ENCODE measurements at regions not wholly inside any gene's neighbourhood (a gene's known extent, or its start where the extent isn't known, plus 50 kb on each side); places are given as distances from the start of the nearest gene placed in this dataset.

- dilution Hi-C loops (cut with HindIII; ENCODE audit: low sequenced_read_pairs, unreplicated experiment) (no loop called here), in situ Hi-C loops (cut with MboI; ENCODE audit: low sequenced_read_pairs) (no loop called here), intact Hi-C loops (cut with micrococcal nuclease) (no loop called here)
- CTCF ChIA-PET: no interaction called here
- no peak overlapping the region for H2BK20ac ChIP-seq (ENCODE audit: low read depth, low read length)
- H3K9me1 ChIP-seq (ENCODE audit: insufficient read depth, low read length): no peaks in the 10 kb centered on the region
- no peaks in the 10 kb centered on the region for H4K20me1 ChIP-seq (ENCODE audit: insufficient read depth, low read length)
- no peaks in the 10 kb centered on the region for H3K79me1 ChIP-seq (ENCODE audit: low read depth in 1 of 2, low read length in 2 of 2)
- no peak overlapping the region for H2AK9ac ChIP-seq (replicated peaks; ENCODE audit: low read depth, low read length, poor library complexity)
- H3K4me2 ChIP-seq (ENCODE audit: low read depth, low read length): no peak overlapping the region
- no peaks in the 10 kb centered on the region for H3K36me3 ChIP-seq (ENCODE audit: control insufficient read depth, insufficient read depth, low read length)
- no peak overlapping the region for H2BK15ac ChIP-seq (ENCODE audit: low read depth, low read length)
- H3K14ac ChIP-seq (replicated peaks; ENCODE audit: low read depth, low read length): no peak overlapping the region
- H4K8ac ChIP-seq (ENCODE audit: low read depth in 2 of 2, low read length in 2 of 2): no peak overlapping the region
- no peak overlapping the region for H3K23ac ChIP-seq (ENCODE audit: low read depth, low read length)
- TF ChIP-seq RCOR1 (IDR thresholded peaks at IDR 0.05; ENCODE audit: insufficient replicate concordance, low read length) (no peak), RAD21 (IDR thresholded peaks at IDR 0.05; ENCODE audit: low read length) (no peak), CTCF (conservative IDR thresholded peaks at IDR 0.05; ENCODE audit: low read depth, low read length) (no peak), FOS (IDR thresholded peaks at IDR 0.05; ENCODE audit: low read depth, low read length) (no peak), CHD1 (IDR thresholded peaks at IDR 0.05; ENCODE audit: low read depth, low read length) (no peak), MXI1 (IDR thresholded peaks at IDR 0.05; ENCODE audit: borderline replicate concordance, low read depth, low read length) (no peak), MAFK (IDR thresholded peaks at IDR 0.05; ENCODE audit: low read depth, low read length) (no peak), NFE2L2 (IDR thresholded peaks at IDR 0.05; ENCODE audit: low read depth, low read length) (no peak), BHLHE40 (IDR thresholded peaks at IDR 0.05; ENCODE audit: low read depth, low read length) (no peak), CEBPB (IDR thresholded peaks at IDR 0.05; ENCODE audit: low read depth, low read length) (no peak), ELK1 (IDR thresholded peaks at IDR 0.05; ENCODE audit: borderline replicate concordance, low read depth, low read length) (no peak), SMC3 (IDR thresholded peaks at IDR 0.05; ENCODE audit: low read depth, low read length) (no peak), RFX5 (IDR thresholded peaks at IDR 0.05; ENCODE audit: low read depth, low read length) (no peak), USF2 (IDR thresholded peaks at IDR 0.05; ENCODE audit: low read depth, low read length) (no peak), MAZ (IDR thresholded peaks at IDR 0.05; ENCODE audit: borderline replicate concordance, low read depth, low read length) (no peak)
- no peak overlapping the region for H2AK5ac ChIP-seq (ENCODE audit: low read depth, low read length)
- peaks cover 7% of the 10 kb centered on the region for H3K9me3 ChIP-seq (ENCODE audit: control insufficient read depth, insufficient read depth, low read length)
- no peak overlapping the region for H4K91ac ChIP-seq (ENCODE audit: insufficient read depth, low read depth, low read length)
- H3K4me3 ChIP-seq (ENCODE audit: insufficient read depth, low read depth, low read length): no peak overlapping the region
- no peak overlapping the region for H3K4ac ChIP-seq (ENCODE audit: low read depth, low read length)
- no peak overlapping the region for H2AFZ ChIP-seq (replicated peaks; ENCODE audit: low read length, poor library complexity)
- no TSS peak for BruUV-seq (replicated peaks)
- ATAC-seq (ENCODE audit: low read depth) (no peak), DNase-seq (no peak)
- H2BK120ac ChIP-seq (ENCODE audit: low read depth, low read length): no peak overlapping the region
- no peaks in the 10 kb centered on the region for H3K4me1 ChIP-seq (ENCODE audit: control insufficient read depth, insufficient read depth, low read length)
- no CpG with 5 or more reads among the region's 5 CpGs for WGBS, 2 experiments (ENCODE audit: extremely low coverage in 2 of 2, insufficient read length in 1 of 2)
- no peak overlapping the region for H2BK5ac ChIP-seq (ENCODE audit: low read depth, low read length, poor library complexity, severe bottlenecking)
- H3K27me3 ChIP-seq (ENCODE audit: control insufficient read depth, insufficient read depth, low read length): no peaks in the 10 kb centered on the region
- H3K56ac ChIP-seq (ENCODE audit: extremely low read depth, insufficient read depth, low read length): no peak overlapping the region
- H3K18ac ChIP-seq (ENCODE audit: low read depth, low read length): no peak overlapping the region
- H3K27ac ChIP-seq (ENCODE audit: insufficient read depth, low read length): no peak overlapping the region
- H4K5ac ChIP-seq (ENCODE audit: low read depth, low read length): no peak overlapping the region
- POLR2A ChIA-PET (ENCODE audit: unreplicated experiment): no interaction called here
- no peak overlapping the region for H3K9ac ChIP-seq (ENCODE audit: low read depth, low read length)
These were observed 376.6 kb upstream of the COBL start for GRCh38 chr7:51693258-51693657.
